ENCODE measurements at regions not wholly inside any gene's neighbourhood (a gene's known extent, or its start where the extent isn't known, plus 50 kb on each side); places are given as distances from the start of the nearest gene placed in this dataset.
A peak's percentile ranks its signal among the peaks of the same experiment; 100 is the strongest.

GRCh38 chr4:67106861-67107460 lies 438.3 kb downstream of the CENPC start:
- DNase-seq: no peak

DNA sequence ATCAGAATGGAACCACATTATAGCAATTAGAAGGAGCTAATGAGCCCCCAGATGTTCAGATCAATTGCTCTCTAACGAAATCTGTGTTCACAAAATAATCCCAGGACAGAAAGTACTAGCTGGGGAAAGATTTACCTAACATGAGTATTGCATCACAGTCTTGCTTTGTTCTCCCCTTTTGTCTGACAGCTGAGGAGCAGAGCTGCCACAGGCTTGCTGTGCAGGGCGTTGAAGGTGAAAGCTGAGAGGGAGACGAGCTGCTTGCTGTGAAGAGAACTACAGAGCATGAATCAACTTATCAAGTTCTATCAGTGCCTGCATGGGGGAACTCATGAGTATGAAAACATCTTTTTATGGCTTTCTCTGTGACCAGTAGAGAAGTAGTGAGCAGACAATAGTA lies 441.2 kb downstream of the CENPC start:
- DNase-seq: no peak

DNA sequence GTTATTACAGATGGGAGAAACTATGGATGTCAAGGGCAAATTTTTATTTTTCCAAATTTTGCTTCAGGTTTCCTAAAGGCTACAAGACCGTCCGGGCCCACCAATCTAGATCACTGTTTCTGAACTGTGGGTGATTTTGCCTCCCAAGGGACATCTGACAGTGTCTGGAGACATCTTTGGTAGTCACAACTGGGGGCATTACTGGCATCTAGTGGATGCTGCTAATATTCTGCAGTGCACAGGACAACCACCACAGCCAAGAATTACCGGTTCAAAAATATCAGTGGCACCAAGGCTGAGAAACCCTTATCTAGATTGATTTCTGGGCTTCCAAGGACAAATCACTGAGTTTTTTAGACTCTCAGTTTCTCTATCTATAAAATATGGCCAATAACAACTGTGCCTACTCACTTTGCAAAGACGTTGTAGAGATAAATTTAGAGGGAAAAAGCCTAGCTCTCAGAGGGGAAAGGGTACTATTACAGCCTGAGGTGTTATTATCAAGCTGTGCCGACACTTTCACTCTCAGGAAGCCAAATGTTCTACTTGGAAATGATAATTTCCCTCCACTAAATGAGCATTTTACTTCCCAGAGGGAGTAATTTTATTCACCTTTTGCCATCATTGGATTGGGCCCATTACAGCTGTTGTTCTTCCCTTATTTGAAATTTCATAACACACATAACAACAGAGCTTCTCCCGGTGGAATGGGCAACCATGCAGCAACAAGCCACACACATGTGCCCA lies 442.1 kb downstream of the CENPC start:
- no peak for DNase-seq

GRCh38 chr4:67101612-67102011 lies 443.7 kb downstream of the CENPC start:
- no peak for DNase-seq

- DNase-seq: no peak
Observed at GRCh38 chr4:67092351-67092750, 453.0 kb downstream of the CENPC start.

DNA sequence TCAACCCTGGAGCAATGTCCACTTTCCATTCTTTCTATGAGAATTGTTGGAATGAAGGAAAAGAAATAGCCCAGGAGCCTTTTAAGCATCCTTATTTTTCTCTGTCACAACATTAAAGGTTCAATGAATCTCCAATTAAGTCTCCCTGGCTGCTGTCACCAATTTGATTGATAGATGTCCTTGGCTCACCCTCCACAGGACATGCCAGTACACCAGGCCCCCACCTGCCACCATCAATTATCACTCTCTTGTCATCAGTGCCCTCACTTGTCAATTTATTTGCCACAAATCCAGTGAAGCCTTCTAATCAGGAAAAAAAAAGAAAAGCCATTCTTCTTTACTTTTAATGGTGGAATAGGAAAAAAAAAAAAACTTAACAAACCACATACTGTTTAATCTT lies 453.6 kb downstream of the CENPC start:
- DNase-seq: no peak

DNA sequence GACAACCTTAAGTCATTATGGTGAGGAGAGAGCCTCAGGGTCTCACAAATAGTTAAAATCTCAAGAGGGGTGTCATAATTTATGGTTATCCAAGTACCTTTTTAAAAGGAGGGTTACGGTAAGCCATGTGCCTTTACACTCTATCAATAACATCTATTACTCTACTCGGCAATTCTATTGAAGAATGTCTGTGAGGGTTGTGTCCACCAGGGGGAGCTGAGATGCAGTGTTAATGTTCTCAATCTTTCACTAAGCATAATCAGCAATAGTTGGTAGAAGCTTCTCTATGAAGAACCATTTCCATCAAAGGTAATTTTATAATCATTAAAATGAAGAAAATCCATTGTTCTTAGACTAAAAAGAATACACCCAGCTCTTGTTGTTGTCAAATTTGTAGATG lies 457.4 kb downstream of the CENPC start:
- DNase-seq: no peak

DNA sequence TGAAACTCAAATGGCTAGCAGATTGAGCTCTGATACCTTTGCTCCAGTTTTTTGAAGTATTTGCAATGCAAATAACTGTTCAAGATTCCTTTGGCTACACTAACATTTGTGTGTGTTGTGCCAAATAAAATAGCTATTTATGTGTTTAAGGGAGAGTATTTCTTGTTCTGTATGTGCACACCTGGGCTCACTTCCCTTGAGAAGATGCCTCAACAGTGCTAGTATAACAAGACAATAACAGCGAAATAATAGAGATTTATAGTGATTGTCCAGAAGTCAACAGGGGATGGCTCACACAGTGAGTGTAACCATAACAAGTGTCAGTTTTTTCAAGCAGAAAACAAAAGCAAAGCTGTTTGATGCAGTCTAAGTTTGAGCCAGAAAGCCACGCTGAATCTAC lies 460.5 kb downstream of the CENPC start:
- no peak for DNase-seq

DNA sequence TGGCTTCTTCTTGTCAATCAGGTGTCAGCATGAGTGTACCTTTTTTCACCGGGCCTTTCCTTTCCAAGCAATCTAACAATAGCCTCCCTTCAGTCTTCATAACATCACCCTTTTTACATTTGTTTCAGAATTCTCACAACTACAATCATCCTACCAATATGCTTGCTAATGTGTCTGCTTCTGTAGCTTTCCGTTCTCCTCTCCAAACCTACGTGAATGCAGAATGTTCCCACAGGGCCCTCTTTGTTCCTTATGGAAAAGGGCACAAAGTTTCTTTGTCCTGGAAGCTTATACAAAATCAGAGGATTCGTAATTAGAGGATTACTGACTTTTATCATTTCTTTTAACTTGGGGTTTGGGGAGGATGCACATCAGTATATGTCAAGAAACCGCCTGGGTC lies 461.8 kb downstream of the CENPC start:
- DNase-seq: no peak

DNA sequence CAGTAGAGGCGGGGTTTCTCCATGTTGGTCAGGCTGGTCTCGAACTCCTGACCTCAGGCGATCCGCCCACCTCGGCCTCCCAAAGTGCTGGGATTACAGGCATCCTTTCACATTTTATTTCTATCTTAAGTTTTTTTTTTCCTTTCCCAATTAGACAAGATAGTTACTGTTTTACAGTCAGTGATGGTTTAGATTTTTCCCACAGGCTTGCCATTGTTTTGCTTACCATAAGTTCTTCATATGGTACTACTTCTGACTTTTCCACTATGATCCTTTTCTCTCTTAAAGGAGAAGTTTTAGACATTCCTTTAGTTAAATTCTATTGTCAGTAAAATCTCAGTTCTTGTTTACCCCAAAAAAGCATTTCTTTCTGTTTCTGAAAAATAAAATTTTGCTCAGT lies 462.6 kb downstream of the CENPC start:
- no peak for DNase-seq

DNA sequence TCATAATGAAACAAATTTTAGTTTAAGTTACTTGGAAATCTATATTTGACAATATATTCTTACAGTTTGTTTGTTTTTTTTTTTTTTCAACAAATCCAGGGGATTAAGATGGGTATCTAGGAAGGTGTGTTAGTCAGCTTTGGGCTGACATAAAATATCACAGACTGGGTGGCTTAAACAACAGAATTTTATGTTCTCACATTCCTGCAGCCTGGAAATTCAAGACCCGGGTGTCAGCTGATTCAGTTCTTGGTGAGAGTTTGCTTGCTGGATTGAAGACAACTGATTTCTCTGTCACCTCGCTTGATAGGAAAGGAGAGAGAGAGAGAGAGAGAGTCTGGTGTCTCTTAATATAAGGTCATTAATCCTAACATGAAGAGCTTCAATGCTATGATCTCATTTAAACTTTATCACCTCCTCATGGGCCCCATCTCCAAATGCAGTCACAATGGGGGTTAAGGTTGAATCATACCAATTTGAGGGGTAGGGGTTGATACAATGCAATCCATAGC lies 465.2 kb downstream of the CENPC start:
- DNase-seq: no peak

GRCh38 chr4:67071641-67072040 lies 473.7 kb downstream of the CENPC start:
- DNase-seq: no peak

DNA sequence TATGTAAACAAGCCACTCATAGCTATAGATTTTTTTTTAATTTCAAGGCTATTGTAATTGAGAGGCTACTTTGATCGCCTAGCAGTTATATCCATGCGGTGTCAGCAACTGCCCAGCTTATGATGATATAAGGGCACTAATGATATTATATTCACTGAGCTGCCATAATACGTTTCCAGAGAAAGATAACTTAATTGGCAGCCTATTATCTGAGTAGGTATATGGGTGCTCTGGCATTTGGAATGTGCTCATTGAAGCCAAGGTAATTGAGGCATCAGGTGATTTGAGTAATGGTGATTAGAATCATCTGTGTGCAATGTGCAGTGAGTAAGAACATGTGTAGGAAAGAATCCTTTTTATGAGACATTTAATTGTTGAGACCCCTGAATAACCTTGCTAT lies 490.0 kb downstream of the CENPC start:
- no peak for DNase-seq

- peak; percentile 5 for DNase-seq
Observed at GRCh38 chr4:67054896-67055295, 490.4 kb downstream of the CENPC start.

DNA sequence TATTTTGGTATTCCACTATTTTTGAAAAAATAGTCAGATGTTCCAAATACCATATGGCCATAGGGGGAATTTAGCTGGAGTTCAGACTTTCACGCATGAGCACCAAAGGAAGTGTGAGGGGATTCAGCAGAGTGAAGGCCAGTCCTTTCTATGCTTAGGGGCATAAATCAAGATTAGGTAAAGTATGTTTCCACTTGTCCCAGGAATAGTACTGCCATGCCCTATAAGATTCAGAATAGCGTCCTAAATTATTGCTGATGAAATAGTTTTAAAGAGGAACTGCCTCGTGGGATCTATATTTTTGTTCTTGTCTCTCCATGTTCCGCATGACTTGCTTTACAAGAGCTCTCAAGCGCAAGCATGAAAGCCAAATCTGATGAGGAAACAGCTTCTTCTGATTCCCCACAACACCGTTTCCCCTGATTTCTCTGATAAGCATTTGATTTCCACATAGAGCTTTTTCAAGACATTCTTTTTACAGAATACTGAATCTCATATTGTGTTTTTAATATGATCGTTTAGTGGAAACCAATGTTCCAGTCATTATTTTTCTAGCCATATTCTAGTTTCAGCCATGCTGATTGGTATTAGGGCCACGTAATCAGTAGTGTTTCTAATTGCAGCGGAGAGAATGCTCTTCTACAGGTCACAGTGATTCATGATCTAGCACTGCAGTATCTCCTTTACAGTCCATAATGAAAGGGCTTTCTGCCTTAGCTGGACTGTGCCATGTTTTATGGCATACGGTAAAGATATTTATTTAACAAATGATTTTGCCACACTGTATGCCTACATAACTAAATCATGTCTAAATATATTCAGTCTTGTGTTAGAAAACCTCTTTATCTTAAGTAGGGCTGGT lies 492.3 kb downstream of the CENPC start:
- no peak for DNase-seq

DNA sequence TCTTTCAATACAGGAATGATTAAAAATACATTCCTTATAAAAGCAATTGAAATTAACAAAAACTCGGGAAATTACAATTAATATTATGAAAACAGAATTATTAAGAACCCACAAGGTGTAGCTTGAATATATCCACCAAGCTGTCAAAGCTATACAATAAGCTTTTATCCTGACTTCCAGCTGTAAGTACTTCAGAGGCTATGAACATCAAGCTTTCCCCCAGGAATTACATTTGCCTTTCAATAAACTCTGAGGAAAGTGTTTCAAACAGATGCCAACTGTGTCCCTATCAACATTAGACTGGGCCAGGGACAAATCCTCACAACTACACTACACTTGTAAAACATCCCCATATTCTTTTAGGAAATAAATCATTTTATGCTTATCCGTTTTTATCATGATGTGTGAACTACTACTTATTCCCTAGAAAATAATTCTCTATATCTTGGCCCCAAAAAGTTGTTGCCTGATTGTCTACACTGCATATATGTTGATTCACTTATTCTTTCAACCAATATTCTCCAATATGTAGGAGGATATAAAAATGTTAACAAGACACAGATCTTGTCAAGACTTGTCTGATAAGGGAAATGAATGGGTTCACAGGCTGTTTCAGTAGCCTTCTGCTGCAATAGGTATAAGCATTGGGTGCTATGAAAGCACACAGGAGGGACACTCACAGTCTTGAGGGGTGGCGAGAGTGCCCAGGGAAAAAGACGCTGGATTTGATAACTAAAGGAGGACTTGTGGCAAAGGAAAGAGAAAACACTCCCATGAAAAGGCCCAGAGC lies 494.1 kb downstream of the CENPC start:
- no peak for DNase-seq

DNA sequence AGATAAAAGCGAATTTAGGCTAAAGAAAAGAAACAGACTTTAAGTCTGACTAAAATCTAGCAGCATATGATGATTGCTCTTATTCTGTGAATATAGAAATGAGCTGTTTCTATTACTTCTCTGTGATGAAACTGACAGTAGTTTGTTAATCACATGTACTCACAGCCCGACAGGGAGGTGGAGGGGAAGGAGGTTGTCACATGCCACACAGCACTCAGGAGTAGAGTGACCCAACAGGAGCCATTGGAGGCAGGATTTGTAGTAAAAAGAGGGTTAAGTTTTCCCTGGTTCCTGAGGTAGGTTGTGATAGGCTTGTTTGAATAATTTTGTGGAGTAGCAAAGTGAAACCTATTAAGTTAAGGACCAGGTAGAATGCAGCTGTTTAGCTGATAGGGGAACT lies 495.9 kb downstream of the CENPC start:
- DNase-seq: no peak

DNA sequence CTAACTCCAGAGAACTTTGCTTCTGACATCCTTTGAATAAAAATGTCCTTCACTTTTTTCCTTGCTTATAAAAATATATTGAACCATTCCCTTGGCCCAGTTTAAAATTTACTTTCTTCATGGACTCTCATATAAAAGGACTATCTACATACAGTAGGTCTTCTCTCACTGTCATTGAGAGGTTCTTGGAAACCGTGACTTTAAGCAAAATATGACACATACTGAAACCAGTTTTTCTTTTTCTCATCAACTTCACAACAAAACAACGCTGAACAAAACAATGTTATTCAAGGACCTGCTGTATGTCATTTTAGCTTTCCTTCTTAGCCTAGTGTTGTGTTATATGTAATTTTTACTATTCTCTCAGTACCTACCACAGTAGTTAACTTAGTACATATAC lies 496.8 kb downstream of the CENPC start:
- no peak for DNase-seq

DNA sequence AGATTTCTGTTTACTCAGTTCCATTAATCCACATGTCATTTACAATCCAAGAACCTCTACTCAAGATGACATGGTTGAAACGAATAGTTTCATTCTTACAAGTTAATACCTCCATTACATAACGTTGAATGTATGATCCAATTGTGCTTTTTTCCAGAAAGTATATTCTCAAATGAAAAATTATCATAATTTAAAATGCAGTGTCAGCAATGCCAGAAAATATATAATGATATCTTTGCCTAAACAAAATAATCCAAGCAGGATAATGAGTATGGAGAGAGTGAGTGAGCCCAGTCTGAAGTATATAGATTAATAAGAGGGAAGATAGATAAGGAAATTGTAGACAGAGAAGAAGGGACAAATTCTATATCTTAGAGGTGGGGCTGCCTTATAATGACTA lies 505.0 kb downstream of the CENPC start:
- no peak for DNase-seq

DNA sequence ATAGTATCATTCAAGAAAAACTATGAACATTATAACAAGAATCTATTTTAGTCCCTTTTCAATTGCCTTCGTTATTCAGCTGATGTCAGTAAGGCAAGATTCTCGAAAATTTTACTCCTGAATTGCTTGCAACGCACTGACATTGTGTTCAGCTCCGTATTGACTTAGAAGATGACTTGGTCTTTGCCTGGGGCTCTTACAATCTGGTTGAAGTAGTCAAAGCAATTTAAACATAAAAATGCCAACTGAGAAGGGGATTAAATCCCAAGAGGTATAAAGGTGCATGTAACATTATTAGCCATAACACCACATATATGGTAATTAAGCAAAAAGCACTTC lies 507.1 kb downstream of the CENPC start:
- DNase-seq: no peak

DNA sequence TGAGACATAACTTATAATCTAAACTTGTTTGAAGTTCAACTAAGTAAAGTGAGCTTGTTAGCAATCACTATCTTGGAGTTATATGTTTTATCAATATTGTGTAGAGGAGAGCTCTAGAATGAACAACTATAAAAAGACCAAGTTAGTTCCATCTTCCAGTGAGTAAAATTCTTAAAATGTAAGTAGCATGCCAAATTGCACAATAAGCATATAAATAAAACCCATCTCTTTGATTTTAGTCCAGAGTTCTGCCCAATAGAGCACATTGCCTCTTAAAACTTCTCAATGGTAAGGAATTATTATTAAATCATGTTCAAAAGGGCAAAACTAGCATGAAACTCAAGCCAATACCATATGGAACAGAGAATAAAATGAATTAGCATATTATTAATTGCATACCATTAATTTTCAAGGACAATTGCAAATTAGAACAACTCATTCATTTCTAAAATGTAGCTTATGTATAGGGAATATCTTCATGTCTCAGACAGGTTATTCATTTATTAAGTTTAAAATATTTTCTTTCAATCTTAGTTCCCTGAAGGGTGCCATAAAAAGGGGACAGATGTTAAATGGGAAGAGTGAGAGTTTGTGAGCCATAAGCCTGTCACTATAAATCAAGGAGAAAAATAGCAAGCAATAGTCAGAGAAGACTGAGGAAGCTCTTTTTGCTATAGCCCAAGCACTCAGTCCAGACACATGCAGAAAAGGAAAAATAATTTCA lies 507.6 kb downstream of the CENPC start:
- no peak for DNase-seq

DNA sequence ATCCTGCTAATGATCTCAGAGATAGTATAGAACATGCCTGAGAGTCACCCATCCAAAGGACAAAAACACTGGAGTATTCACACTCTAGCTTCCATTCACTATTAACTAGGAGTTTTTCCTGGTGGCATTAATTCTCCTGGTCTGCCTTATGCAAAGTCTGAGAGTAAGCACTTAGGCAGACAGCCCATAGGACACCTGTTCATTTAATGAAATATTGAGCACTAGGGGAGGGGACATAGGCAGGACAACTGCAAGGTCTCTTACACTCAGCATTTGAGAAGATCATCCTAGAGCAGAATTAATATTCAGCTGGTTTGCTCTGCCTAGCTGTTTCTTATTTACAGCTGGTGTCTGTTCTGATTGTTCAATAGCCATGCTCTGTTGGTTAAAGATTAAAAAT lies 508.5 kb downstream of the CENPC start:
- no peak for DNase-seq

Data from fibroblast of skin of right biceps (primary cell).